ENCODE measurements at regions not wholly inside any gene's neighbourhood (a gene's known extent, or its start where the extent isn't known, plus 50 kb on each side); places are given as distances from the start of the nearest gene placed in this dataset.

GRCh38 chr3:102163039-102163817 is 271.6 kb upstream of the ZPLD1 start:
- Mint-ChIP-seq H3K27ac (ENCODE audit: unreplicated experiment) (peak overlapping the region; percentile 76), H3K4me3 (ENCODE audit: unreplicated experiment) (no peak overlapping the region), H3K36me3 (ENCODE audit: low read depth) (no peaks in the 10 kb centered on the region), H3K4me1 (ENCODE audit: low read depth) (peaks cover 28% of the 10 kb centered on the region), H3K9me3 (ENCODE audit: low read depth) (peaks cover 3% of the 10 kb centered on the region), H3K27me3 (ENCODE audit: low read depth) (no peaks in the 10 kb centered on the region)
- no peak for TF ChIP-seq CTCF (IDR thresholded peaks at IDR 0.05)
- DNase-seq (ENCODE audit: low spot score): no peak

GRCh38 chr3:102163818-102164154 is 271.0 kb upstream of the ZPLD1 start:
- TF ChIP-seq CTCF (IDR thresholded peaks at IDR 0.05): no peak
- peak overlapping the region; percentile 75 for H3K27ac Mint-ChIP-seq (ENCODE audit: unreplicated experiment)
- no peaks in the 10 kb centered on the region for H3K27me3 Mint-ChIP-seq (ENCODE audit: low read depth)
- peaks cover 28% of the 10 kb centered on the region for H3K4me1 Mint-ChIP-seq (ENCODE audit: low read depth)
- DNase-seq (ENCODE audit: low spot score): no peak
- H3K36me3 Mint-ChIP-seq (ENCODE audit: low read depth): no peaks in the 10 kb centered on the region
- no peak overlapping the region for H3K4me3 Mint-ChIP-seq (ENCODE audit: unreplicated experiment)
- H3K9me3 Mint-ChIP-seq (ENCODE audit: low read depth): peaks cover 3% of the 10 kb centered on the region

- Mint-ChIP-seq H3K4me3 (ENCODE audit: unreplicated experiment) (no peak overlapping the region), H3K27ac (ENCODE audit: unreplicated experiment) (peak overlapping the region; percentile 36), H3K27me3 (ENCODE audit: low read depth) (no peaks in the 10 kb centered on the region), H3K4me1 (ENCODE audit: low read depth) (peaks cover 28% of the 10 kb centered on the region), H3K36me3 (ENCODE audit: low read depth) (no peaks in the 10 kb centered on the region), H3K9me3 (ENCODE audit: low read depth) (peaks cover 3% of the 10 kb centered on the region)
- TF ChIP-seq CTCF (IDR thresholded peaks at IDR 0.05): no peak
- DNase-seq (ENCODE audit: low spot score): no peak
Observed at GRCh38 chr3:102165367-102165766, 269.4 kb upstream of the ZPLD1 start.

GRCh38 chr3:102169915-102170479 is 264.8 kb upstream of the ZPLD1 start:
- TF ChIP-seq CTCF (IDR thresholded peaks at IDR 0.05): no peak
- DNase-seq (ENCODE audit: low spot score): no peak
- H3K4me3 Mint-ChIP-seq (ENCODE audit: unreplicated experiment): no peak overlapping the region
- no peak overlapping the region for H3K27ac Mint-ChIP-seq (ENCODE audit: unreplicated experiment)
- no peaks in the 10 kb centered on the region for H3K36me3 Mint-ChIP-seq (ENCODE audit: low read depth)
- peaks cover 23% of the 10 kb centered on the region for H3K4me1 Mint-ChIP-seq (ENCODE audit: low read depth)
- no peaks in the 10 kb centered on the region for H3K27me3 Mint-ChIP-seq (ENCODE audit: low read depth)
- H3K9me3 Mint-ChIP-seq (ENCODE audit: low read depth): peaks cover 3% of the 10 kb centered on the region

- no peaks in the 10 kb centered on the region for H3K36me3 Mint-ChIP-seq (ENCODE audit: low read depth)
- no peaks in the 10 kb centered on the region for H3K27me3 Mint-ChIP-seq (ENCODE audit: low read depth)
- H3K4me1 Mint-ChIP-seq (ENCODE audit: low read depth): peaks cover 25% of the 10 kb centered on the region
Observed at GRCh38 chr3:102170545-102170944, 264.3 kb upstream of the ZPLD1 start.

More at GRCh38 chr3:102170545-102170944, 264.3 kb upstream of the ZPLD1 start:
- no peak for TF ChIP-seq CTCF (IDR thresholded peaks at IDR 0.05)
- H3K4me3 Mint-ChIP-seq (ENCODE audit: unreplicated experiment): no peak overlapping the region
- peaks cover 3% of the 10 kb centered on the region for H3K9me3 Mint-ChIP-seq (ENCODE audit: low read depth)
- H3K27ac Mint-ChIP-seq (ENCODE audit: unreplicated experiment): no peak overlapping the region
- no peak for DNase-seq (ENCODE audit: low spot score)

Data from chondrocyte (in vitro differentiated cells).